GM19239 (cell line): ENCODE measurements at regions not wholly inside any gene's neighbourhood (a gene's known extent, or its start where the extent isn't known, plus 50 kb on each side); places are given as distances from the start of the nearest gene placed in this dataset.

Source experiments
- DNase-seq: peaks from one replicate; pipeline ENCODE4 v3.0.0; 2011; ENCODE audit warnings: low spot score; ENCODE audit not compliant: insufficient read length
- FAIRE-seq: peaks from 2 replicates; lab custom pipeline; 2011; peaks lifted over from hg19 to GRCh38; lab: Jason Lieb, UNC

DNA sequence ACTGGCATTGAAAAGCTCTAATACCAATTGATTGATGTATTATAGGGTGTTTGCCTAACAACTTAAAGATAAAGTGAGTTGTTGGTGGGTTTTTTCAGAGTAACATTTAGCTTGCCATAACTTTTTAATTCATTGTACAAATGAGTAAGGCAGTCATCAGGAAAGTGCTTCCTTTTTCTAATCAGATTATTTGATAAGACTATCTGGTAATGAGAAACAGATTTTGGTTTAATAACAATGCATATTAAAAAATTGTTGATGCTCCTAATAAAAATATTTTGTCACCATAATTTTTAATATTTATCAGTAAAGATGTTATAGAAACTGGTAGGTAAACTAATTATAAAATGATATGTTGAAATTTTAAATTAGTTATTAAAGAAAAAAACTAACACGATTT, 51.3 kb downstream of the BLTP1 start:
- DNase-seq (no peak), FAIRE-seq (no peak)

DNA sequence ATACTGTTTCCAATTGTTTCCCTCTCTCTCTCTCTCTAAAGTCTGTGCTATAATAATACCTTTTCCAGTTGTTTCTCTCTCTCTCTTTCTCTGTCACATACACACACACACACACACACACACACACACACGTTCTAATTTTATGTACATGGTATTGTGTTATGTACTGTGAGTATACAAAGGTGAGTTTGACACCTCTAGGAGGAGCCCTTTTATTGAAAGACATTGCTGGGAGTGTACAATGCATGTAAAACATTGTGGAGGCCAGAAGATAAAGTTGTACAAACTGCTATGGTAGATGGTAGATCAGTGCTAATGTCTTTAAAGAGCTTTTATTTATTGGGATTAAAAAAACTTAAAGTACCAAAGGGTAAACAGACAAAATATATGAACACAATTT, 53.6 kb downstream of the BLTP1 start:
- no peak for DNase-seq
- no peak for FAIRE-seq

DNA sequence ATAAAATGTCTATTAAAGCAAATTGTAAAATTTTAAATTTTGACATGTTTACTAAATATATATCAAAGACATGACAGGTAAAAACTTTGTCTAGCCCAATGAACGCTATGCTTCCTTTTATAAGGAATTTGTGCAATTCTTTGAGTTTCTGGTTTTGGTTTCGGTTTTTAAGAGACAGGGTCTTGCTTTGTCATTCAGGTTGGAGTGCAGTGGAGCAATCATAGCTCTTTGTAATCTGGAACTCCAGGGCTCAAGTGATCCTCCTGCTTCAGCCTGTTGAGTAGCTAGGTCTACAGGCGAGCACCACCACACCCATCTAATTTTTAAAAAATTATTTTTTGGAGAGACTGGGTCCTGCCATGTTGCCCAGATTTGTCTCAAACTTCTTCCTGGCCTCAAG, 60.7 kb downstream of the BLTP1 start:
- no peak for FAIRE-seq
- DNase-seq = no peak

DNA sequence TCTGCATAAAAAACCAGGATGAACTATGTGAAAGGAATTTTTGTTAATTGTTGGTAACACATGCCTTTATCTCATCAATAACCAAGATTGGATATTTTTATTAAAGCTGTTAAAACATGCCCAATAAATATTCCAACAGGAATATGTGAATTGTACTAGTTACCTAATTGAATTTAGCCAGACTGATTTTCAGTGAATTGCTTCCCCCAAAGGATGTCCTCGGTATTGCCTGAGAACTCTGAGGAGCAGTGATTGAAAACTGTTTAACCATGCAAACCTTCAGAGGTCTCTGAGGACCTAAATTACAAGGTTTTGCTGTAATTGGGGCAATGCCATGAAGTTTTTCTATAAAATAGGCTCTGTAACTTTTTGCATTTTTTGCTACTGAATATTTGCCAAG, 66.6 kb downstream of the BLTP1 start:
- DNase-seq (no peak), FAIRE-seq (no peak)

DNA sequence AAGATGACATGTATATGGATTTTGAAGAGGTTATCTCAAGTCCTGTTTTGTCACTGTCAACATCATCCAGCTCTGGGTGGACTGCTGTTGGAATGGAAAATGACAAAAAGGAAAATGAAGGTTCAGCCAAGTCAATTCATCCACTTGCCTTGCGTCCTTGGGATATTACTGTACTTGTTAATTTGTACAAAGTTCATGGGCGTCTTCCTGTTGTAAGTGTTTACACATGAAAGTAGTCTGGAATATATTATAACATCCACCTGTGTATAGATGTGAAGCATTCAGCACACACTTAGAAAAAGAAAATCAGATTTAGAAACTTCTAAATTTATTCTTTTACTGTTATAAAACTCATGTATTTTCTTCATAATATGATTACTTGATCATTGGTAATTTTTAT, 67.2 kb downstream of the BLTP1 start:
- DNase-seq = no peak
- peak; percentile 28 for FAIRE-seq

DNA sequence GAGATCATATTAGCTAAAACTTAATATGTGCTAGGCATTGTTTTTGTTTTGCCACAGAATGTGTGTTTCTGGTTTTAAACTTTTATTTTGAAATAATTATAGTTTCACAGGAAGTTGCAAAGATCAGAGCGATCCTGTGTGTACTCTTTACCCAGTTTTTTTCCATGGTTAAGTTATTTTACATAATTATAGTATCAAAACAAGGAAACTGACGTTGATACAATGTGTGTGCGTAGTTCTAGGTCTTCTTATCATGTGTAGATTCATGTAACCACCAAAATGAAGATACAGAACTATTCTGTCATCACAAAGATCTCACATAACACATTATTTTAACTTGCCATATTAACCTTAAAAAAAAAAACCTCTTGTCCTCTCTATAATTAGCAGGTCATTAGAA, 69.2 kb downstream of the BLTP1 start:
- FAIRE-seq (no peak), DNase-seq (no peak)

- FAIRE-seq (no peak), DNase-seq (no peak)
Observed at GRCh38 chr4:122224348-122224747, 72.2 kb downstream of the BLTP1 start.

DNA sequence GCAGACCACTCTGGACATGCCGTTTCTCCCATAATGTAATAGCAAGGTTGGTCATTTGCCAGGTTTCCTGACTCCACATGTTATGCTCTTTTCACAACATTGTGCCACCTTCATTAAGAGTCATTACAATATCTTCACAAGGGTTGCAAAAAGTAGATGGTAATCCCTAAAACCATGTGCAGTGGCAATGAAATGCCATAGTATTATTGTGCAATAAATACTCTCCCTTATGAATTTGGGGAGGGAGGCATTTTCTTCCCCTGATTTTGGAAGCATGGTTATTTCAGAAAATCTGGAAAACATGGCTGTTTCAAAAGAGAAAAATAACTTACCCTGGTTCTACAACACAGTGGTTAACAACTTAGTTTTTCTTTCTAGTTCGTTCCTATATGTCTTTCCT, 75.1 kb downstream of the BLTP1 start:
- DNase-seq (no peak), FAIRE-seq (no peak)

DNA sequence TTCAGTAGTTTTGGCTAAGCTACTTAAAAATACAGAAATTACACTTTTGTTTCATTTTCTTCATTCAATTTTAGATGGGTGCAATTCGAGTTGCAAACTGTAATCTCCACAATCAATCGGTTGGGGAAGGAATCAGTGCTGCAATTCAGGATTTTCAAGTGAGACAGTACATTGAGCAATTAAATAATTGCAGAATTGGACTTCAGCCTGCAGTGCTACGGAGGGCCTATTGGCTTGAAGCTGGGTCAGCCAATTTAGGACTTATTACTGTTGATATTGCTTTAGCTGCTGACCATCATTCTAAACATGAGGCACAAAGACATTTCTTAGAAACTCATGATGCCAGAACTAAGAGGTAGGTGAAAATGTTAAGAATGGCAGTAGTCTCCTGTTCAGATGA, 77.7 kb downstream of the BLTP1 start:
- FAIRE-seq = no peak
- no peak for DNase-seq

- FAIRE-seq (no peak), DNase-seq (no peak)
Observed at GRCh38 chr4:122232633-122233032, 80.5 kb downstream of the BLTP1 start.

DNA sequence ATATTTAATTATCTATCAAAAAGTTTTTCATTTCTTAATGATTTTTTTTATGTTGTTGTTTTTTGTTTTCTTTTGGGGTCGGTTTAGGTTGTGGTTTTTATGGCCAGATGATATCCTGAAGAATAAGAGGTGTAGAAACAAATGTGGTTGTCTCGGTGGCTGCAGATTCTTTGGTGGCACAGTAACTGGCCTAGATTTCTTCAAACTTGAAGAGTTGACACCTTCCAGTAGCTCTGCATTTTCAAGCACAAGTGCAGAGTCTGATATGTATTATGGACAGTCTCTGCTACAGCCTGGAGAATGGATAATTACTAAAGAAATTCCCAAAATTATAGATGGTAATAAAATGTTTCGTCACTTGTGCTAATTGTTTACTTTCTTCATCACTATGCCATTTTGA, 82.6 kb downstream of the BLTP1 start:
- FAIRE-seq = no peak
- DNase-seq = no peak

DNA sequence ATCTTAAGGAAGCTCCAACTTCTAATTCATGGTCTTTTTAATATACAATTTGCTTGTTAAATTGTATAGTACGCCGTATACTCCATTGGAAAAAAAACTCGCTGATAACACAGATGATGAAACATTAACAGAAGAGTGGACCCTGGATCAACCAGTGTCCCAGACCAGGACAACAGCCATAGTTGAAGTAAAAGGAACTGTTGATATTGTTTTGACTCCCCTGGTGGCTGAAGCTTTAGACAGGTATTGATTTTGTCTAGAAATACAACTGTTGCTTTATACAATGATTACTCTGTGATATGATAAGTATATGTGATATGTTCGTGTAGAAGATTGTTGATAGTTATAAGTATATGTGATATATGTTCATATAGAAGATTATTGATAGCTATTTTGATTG, 91.7 kb downstream of the BLTP1 start:
- no peak for FAIRE-seq

GRCh38 chr4:122244764-122245163, 92.6 kb downstream of the BLTP1 start:
- FAIRE-seq = no peak
- no peak for DNase-seq

More for the DNA sequence above, 91.7 kb downstream of the BLTP1 start:
- DNase-seq = no peak

- no peak for FAIRE-seq
Observed at GRCh38 chr4:122246551-122246950, 94.4 kb downstream of the BLTP1 start.

DNA sequence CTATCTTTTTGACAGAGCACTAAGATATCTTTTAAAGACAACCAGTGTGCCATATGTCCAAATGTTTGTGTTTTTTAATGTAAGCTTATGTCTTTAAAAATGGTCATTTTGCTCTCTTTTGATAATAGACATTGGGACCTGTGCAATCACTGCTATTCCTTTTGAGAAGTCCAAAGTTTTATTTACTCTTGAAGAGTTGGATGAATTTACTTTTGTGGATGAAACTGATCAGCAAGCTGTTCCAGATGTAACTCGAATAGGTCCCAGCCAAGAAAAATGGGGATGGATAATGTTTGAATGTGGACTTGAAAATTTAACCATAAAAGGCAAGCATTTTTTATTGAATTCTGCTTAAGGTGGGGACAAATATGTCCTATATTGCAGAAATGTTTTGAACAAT, 97.2 kb downstream of the BLTP1 start:
- DNase-seq (no peak), FAIRE-seq (no peak)

More at GRCh38 chr4:122246551-122246950, 94.4 kb downstream of the BLTP1 start:
- DNase-seq = no peak

DNA sequence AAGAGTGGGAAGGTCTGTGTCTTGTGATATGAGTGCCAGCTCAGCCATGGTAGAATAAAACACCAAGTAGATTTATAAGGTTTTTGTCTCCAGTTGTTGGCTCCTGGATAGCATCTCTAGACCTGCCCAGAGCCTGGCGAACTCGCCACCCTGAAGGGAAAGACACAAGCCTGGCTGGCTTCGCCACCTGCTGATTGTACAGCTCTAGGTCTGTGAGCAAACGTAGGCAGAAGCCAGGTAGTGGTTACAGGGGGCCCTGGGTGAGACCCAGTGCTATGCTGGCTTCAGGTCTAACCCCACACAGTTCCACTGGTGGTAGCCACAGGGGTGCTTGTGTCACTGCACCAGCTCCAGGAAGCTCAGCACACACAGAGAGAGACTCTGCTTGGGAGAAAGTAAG, 100.5 kb downstream of the BLTP1 start:
- no peak for FAIRE-seq
- no peak for DNase-seq

GRCh38 chr4:122259849-122260248, 107.7 kb downstream of the BLTP1 start:
- no peak for FAIRE-seq
- DNase-seq = no peak

DNA sequence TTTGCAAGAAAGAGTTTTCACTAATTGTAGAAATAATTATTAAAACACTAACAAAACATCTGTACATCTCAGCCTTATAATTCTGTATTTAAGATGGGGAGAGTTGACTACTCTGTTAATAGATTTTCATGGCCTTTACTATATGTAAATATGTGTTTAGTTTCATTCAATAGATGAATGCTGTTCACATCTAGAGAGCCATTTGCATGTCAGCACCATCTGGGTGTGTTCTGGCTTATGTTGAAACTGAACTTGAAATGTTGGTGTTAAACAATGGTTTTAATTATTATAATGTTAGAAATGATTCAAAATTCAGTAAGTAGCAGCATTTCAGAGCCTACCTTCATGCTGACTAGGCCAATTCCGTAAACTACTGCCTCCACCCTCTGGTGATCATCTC, 102.5 kb upstream of the ADAD1 start:
- peak; percentile 26 for FAIRE-seq
- no peak for DNase-seq

DNA sequence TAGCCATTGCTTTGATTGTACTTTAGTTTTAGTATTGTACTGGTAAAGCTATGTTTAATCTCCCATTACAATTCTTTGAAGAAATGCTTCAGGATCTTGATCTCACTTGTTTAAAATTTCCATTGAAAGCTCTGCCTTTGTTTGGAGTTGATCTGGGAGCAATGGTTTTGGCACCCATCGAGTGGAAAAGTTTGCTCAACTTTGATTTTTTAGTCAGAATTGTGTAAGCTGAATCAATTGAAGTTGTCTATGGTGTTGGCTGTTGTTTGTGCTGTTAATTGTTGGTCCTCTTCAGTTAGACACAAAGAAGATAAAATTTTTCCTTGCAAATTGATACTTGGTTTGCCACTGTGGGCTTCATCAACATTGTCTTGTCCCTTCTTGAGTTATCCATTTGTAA, 99.8 kb upstream of the ADAD1 start:
- DNase-seq (no peak), FAIRE-seq (no peak)

- DNase-seq = no peak
- no peak for FAIRE-seq
Observed at GRCh38 chr4:122279670-122280069, 99.1 kb upstream of the ADAD1 start.

- DNase-seq (no peak), FAIRE-seq (no peak)
Observed at GRCh38 chr4:122285285-122285684, 93.5 kb upstream of the ADAD1 start.

- no peak for DNase-seq
- FAIRE-seq = no peak
Observed at GRCh38 chr4:122293374-122294365, 85.1 kb upstream of the ADAD1 start.
